Brain microvascular endothelial cell (primary cell): ENCODE measurements at regions not wholly inside any gene's neighbourhood (a gene's known extent, or its start where the extent isn't known, plus 50 kb on each side); places are given as distances from the start of the nearest gene placed in this dataset.

Experiments used
- DNase-seq: peaks from one replicate; pipeline ENCODE4 v3.0.0-alpha.2; 2020
- H3K27ac ChIP-seq: fragments of 250-450 bp; sonication (Bioruptor Pico); 2 replicates; pipeline ENCODE4 v1.5.1; 2020; ENCODE audit warnings: mild to moderate bottlenecking, moderate library complexity
- H3K27me3 ChIP-seq: fragments of 250-450 bp; sonication (Bioruptor Pico); replicated peaks from 2 replicates; pipeline ENCODE4 v1.5.1; 2020; ENCODE audit warnings: mild to moderate bottlenecking
- H3K36me3 ChIP-seq: fragments of 250-450 bp; sonication (Bioruptor Pico); replicated peaks from 2 replicates; pipeline ENCODE4 v1.5.1; 2020; ENCODE audit warnings: mild to moderate bottlenecking
- H3K4me3 ChIP-seq: 2 replicates; pipeline ENCODE4 v1.5.1; 2011; ENCODE audit warnings: low read depth, mild to moderate bottlenecking, control low read depth, low read length, moderate library complexity
- CTCF ChIP-seq: IDR thresholded peaks from 2 replicates; pipeline ENCODE4 v1.5.1; 2011; ENCODE audit warnings: low read depth, mild to moderate bottlenecking, moderate library complexity, low read length, control low read depth, inconsistent platforms; ENCODE audit errors: missing control alignments
- in situ Hi-C: cut with HindIII; loops from 2 replicates; pipeline ENCODE4 v1.10.0; 2017; ENCODE audit warnings: low sequenced_read_pairs, low pct_ligation_motif_present

- Histone ChIP-seq H3K27me3 (no peaks in the 10 kb centered on the region), H3K27ac (no peak overlapping the region), H3K36me3 (no peaks in the 10 kb centered on the region), H3K4me3 (no peak overlapping the region)
- DNase-seq, result no peak
- no peak for TF ChIP-seq CTCF
- in situ Hi-C loops, result no loop called here
Observed at GRCh38 chr2:880201-880970, 70.3 kb upstream of the SNTG2 start.

GRCh38 chr2:879540-879939, 71.1 kb upstream of the SNTG2 start:
- H3K4me3 ChIP-seq, result no peak overlapping the region
- TF ChIP-seq CTCF, result no peak
- H3K27ac ChIP-seq, result no peak overlapping the region
- no peaks in the 10 kb centered on the region for H3K36me3 ChIP-seq
- DNase-seq, result no peak
- no peaks in the 10 kb centered on the region for H3K27me3 ChIP-seq
- in situ Hi-C loops, result no loop called here

GRCh38 chr2:878245-878930, 72.3 kb upstream of the SNTG2 start:
- Histone ChIP-seq H3K4me3 (no peak overlapping the region), H3K27me3 (no peaks in the 10 kb centered on the region), H3K27ac (no peak overlapping the region), H3K36me3 (no peaks in the 10 kb centered on the region)
- no peak for DNase-seq
- TF ChIP-seq CTCF, result no peak
- in situ Hi-C loops, result no loop called here

GRCh38 chr2:877747-878146, 72.9 kb upstream of the SNTG2 start:
- no peak for DNase-seq
- no peaks in the 10 kb centered on the region for H3K27me3 ChIP-seq
- no peak overlapping the region for H3K4me3 ChIP-seq
- H3K36me3 ChIP-seq, result no peaks in the 10 kb centered on the region
- H3K27ac ChIP-seq, result no peak overlapping the region
- in situ Hi-C loops, result no loop called here
- TF ChIP-seq CTCF, result no peak

GRCh38 chr2:875687-876615, 74.7 kb upstream of the SNTG2 start:
- H3K27ac ChIP-seq, result no peak overlapping the region
- H3K4me3 ChIP-seq, result no peak overlapping the region
- TF ChIP-seq CTCF, result no peak
- in situ Hi-C loops, result no loop called here
- H3K27me3 ChIP-seq, result no peaks in the 10 kb centered on the region
- DNase-seq, result no peak
- no peaks in the 10 kb centered on the region for H3K36me3 ChIP-seq
